NCI-H2196 treated with DMSO at 0.1 percent for 48 hours (cell line): ENCODE measurements at regions not wholly inside any gene's neighbourhood (a gene's known extent, or its start where the extent isn't known, plus 50 kb on each side); places are given as distances from the start of the nearest gene placed in this dataset.

Experiments used
- DNase-seq: peaks from one replicate; lab custom pipeline; 2025; ENCODE audit not compliant: unreplicated experiment; lab: John Stamatoyannopoulos, UW

GRCh38 chr9:10961883-10962282, 349.1 kb upstream of the PTPRD start:
- DNase-seq: no peak

GRCh38 chr9:10983251-10983650, 370.4 kb upstream of the PTPRD start:
- no peak for DNase-seq

- no peak for DNase-seq
These were observed 386.8 kb upstream of the PTPRD start for GRCh38 chr9:10999646-11000045.

GRCh38 chr9:11001546-11001945, 388.7 kb upstream of the PTPRD start:
- no peak for DNase-seq

GRCh38 chr9:11002705-11003104, 389.9 kb upstream of the PTPRD start:
- DNase-seq: no peak

GRCh38 chr9:11003836-11004235, 391.0 kb upstream of the PTPRD start:
- DNase-seq: no peak

GRCh38 chr9:11011696-11012095, 398.9 kb upstream of the PTPRD start:
- no peak for DNase-seq

GRCh38 chr9:11016081-11016480, 403.3 kb upstream of the PTPRD start:
- no peak for DNase-seq

GRCh38 chr9:11023201-11023600, 410.4 kb upstream of the PTPRD start:
- DNase-seq: no peak

GRCh38 chr9:11025775-11026174, 413.0 kb upstream of the PTPRD start:
- DNase-seq: no peak

- no peak for DNase-seq
These were observed 425.6 kb upstream of the PTPRD start for GRCh38 chr9:11038366-11038765.

- DNase-seq: no peak
These were observed 426.2 kb upstream of the PTPRD start for GRCh38 chr9:11039006-11039405.

- DNase-seq: no peak
These were observed 432.8 kb upstream of the PTPRD start for GRCh38 chr9:11045589-11045988.

GRCh38 chr9:11063263-11063662, 450.5 kb upstream of the PTPRD start:
- no peak for DNase-seq

GRCh38 chr9:11064909-11065308, 452.1 kb upstream of the PTPRD start:
- no peak for DNase-seq

- DNase-seq: no peak
These were observed 459.4 kb upstream of the PTPRD start for GRCh38 chr9:11072176-11072575.

- DNase-seq: no peak
These were observed 473.8 kb upstream of the PTPRD start for GRCh38 chr9:11086561-11086960.

- no peak for DNase-seq
These were observed 476.1 kb upstream of the PTPRD start for GRCh38 chr9:11088821-11089374.

- DNase-seq: no peak
These were observed 480.2 kb upstream of the PTPRD start for GRCh38 chr9:11092974-11093373.

GRCh38 chr9:11097020-11097419, 484.2 kb upstream of the PTPRD start:
- no peak for DNase-seq

GRCh38 chr9:11103525-11103924, 490.7 kb upstream of the PTPRD start:
- DNase-seq: peak; percentile 31

- DNase-seq: no peak
These were observed 494.4 kb upstream of the PTPRD start for GRCh38 chr9:11107196-11107595.

GRCh38 chr9:11128156-11128555, 515.4 kb upstream of the PTPRD start:
- no peak for DNase-seq

- DNase-seq: no peak
These were observed 523.0 kb upstream of the PTPRD start for GRCh38 chr9:11135851-11136250.
